GM23338 (cell line): ENCODE measurements at regions not wholly inside any gene's neighbourhood (a gene's known extent, or its start where the extent isn't known, plus 50 kb on each side); places are given as distances from the start of the nearest gene placed in this dataset.
A peak's percentile ranks its signal among the peaks of the same experiment; 100 is the strongest.

ENCODE experiments used
- ATAC-seq: fragments of 200-7000 bp; cut with Tn5 transposase; 3 replicates; pipeline ENCODE4 v1.9.1; 2020
- DNase-seq: peaks from one replicate; pipeline ENCODE4 v3.0.0-alpha.2; 2015; ENCODE audit warnings: low spot score
- H2AFZ ChIP-seq: fragments of 200-600 bp; sonication (generic); 2 replicates; pipeline ENCODE4 v1.8.0; 2016; ENCODE audit warnings: antibody characterized with exemption, mild to moderate bottlenecking, moderate library complexity
- H3F3A ChIP-seq: fragments of 200-600 bp; sonication (generic); replicated peaks from 2 replicates; pipeline ENCODE4 v1.8.0; 2017; ENCODE audit warnings: antibody characterized with exemption, mixed run types, low read depth
- H3K27ac ChIP-seq: fragments of 200-600 bp; sonication (generic); 2 replicates; pipeline ENCODE4 v1.6.1; 2016; ENCODE audit warnings: low read depth
- H3K27me3 ChIP-seq: fragments of 200-600 bp; sonication (generic); 2 replicates; pipeline ENCODE4 v1.8.0; 2016; ENCODE audit warnings: mild to moderate bottlenecking, mixed run types, moderate library complexity; ENCODE audit not compliant: insufficient read depth
- H3K36me3 ChIP-seq: fragments of 200-600 bp; sonication (generic); 2 replicates; pipeline ENCODE4 v1.8.0; 2016; ENCODE audit warnings: mild to moderate bottlenecking; ENCODE audit not compliant: insufficient read depth
- H3K4me1 ChIP-seq: fragments of 200-600 bp; sonication (generic); 2 replicates; pipeline ENCODE4 v1.8.0; 2016; ENCODE audit warnings: mild to moderate bottlenecking, moderate library complexity; ENCODE audit not compliant: insufficient read depth
- H3K4me2 ChIP-seq: fragments of 200-600 bp; sonication (generic); 2 replicates; pipeline ENCODE4 v1.7.1; 2017; ENCODE audit warnings: mixed run types
- H3K4me3 ChIP-seq: fragments of 200-600 bp; sonication (generic); 2 replicates; pipeline ENCODE4 v1.6.1; 2016; ENCODE audit warnings: mixed run types
- H3K79me2 ChIP-seq: fragments of 200-600 bp; sonication (generic); replicated peaks from 2 replicates; pipeline ENCODE4 v1.8.0; 2017; ENCODE audit warnings: mild to moderate bottlenecking; ENCODE audit not compliant: insufficient read depth
- H3K9me2 ChIP-seq: fragments of 200-600 bp; sonication (generic); 2 replicates; pipeline ENCODE4 v1.8.0; 2017; ENCODE audit not compliant: insufficient read depth
- H4K20me1 ChIP-seq: fragments of 200-600 bp; sonication (generic); replicated peaks from 2 replicates; pipeline ENCODE4 v1.8.0; 2017; ENCODE audit warnings: mild to moderate bottlenecking; ENCODE audit not compliant: insufficient read depth
- H3K27ac Mint-ChIP-seq: 2 replicates; pipeline ENCODE4 v1.8.0; 2020; ENCODE audit warnings: inconsistent platforms, mild to moderate bottlenecking, moderate library complexity, mixed read lengths
- H3K27me3 Mint-ChIP-seq: 3 replicates; pipeline ENCODE4 v1.8.0; 2022; ENCODE audit warnings: low read depth, mild to moderate bottlenecking, moderate library complexity, mixed read lengths, inconsistent platforms; ENCODE audit not compliant: insufficient read depth, poor library complexity
- H3K36me3 Mint-ChIP-seq: 3 replicates; pipeline ENCODE4 v1.8.0; 2021; ENCODE audit warnings: low read depth, mild to moderate bottlenecking, inconsistent platforms, moderate library complexity, mixed read lengths
- H3K4me1 Mint-ChIP-seq: 3 replicates; pipeline ENCODE4 v1.8.0; 2020; ENCODE audit warnings: mild to moderate bottlenecking, inconsistent platforms, mixed read lengths
- H3K4me3 Mint-ChIP-seq: 3 replicates; pipeline ENCODE4 v1.8.0; 2021; ENCODE audit warnings: moderate library complexity, mild to moderate bottlenecking, inconsistent platforms, mixed read lengths
- H3K9me3 Mint-ChIP-seq: 3 replicates; pipeline ENCODE4 v1.8.0; 2020; ENCODE audit warnings: moderate library complexity, mild to moderate bottlenecking, inconsistent platforms, mixed read lengths
- CREB1 ChIP-seq: fragments of 250-450 bp; sonication (Bioruptor Pico); IDR thresholded peaks from 2 replicates; pipeline ENCODE4 v1.5.0; 2020; ENCODE audit warnings: low read depth, mild to moderate bottlenecking, moderate library complexity
- EZH2phosphoT487 ChIP-seq: fragments of 200-600 bp; sonication (generic); IDR thresholded peaks from one replicate; pipeline ENCODE4 v1.8.1; 2018; ENCODE audit warnings: antibody characterized with exemption; ENCODE audit not compliant: unreplicated experiment
- JUNB ChIP-seq: IDR thresholded peaks from one replicate; pipeline ENCODE4 v1.6.1; 2016; ENCODE audit warnings: antibody characterized with exemption; ENCODE audit not compliant: unreplicated experiment
- NANOG ChIP-seq: IDR thresholded peaks from 2 replicates; pipeline ENCODE4 v1.6.1; 2016; ENCODE audit warnings: antibody characterized with exemption, borderline replicate concordance
- POLR2AphosphoS5 ChIP-seq: IDR thresholded peaks from 2 replicates; pipeline ENCODE4 v1.6.1; 2016; ENCODE audit warnings: antibody characterized with exemption, low read depth
- STAT1 ChIP-seq: IDR thresholded peaks from one replicate; pipeline ENCODE4 v1.6.1; 2016; ENCODE audit warnings: antibody characterized with exemption; ENCODE audit not compliant: unreplicated experiment
- TF ChIP-seq, protein P1 (sequence below), 2 experiments: fragments of 200-600 bp in 1 of 2; sonication (generic) in 1 of 2; conservative IDR thresholded peaks; 2 replicates each; pipeline versions ENCODE4 v1.5.1 to v1.6.1; 2016 to 2017; ENCODE audit warnings: antibody characterized with exemption in 2 of 2, low read depth in 2 of 2, mild to moderate bottlenecking in 2 of 2, moderate library complexity in 1 of 2

DNA sequence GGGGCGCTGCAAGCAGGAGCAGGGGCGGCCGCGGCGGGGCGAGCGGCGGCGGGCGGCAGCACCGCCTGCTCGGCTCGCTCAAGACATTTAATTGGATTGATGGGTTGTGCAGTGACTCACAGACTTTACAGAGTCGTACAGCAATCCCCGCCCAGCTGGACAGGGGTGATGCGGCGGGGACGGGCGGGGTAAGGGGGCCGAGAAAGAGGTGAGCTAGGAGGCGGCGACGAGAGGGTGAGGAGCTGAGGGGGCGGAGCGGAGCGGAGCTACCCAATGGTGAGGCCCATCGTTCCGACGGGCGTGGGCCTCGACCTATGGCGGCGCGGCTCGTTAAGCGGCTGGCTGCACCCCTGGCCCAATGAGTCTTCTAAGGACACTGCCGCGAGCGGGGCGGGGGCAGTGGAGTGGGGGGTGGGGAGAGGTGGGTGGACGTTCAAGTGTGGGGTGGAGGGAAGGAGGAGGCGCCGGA lies 97.1 kb upstream of the SERTAD2 start:
- Histone ChIP-seq H3K27ac (peak overlapping the region; percentile 90; the same call in 1 of the 2 replicates), H3K4me1 (peaks cover 11% of the 10 kb centered on the region), H3K79me2 (no peaks in the 10 kb centered on the region), H4K20me1 (no peaks in the 10 kb centered on the region), H3K4me2 (peak overlapping the region; percentile 87), H3K36me3 (no peaks in the 10 kb centered on the region), H3K27me3 (peaks cover 31% of the 10 kb centered on the region), H3K9me2 (no peaks in the 10 kb centered on the region), H3K4me3 (peak overlapping the region; percentile 95), H2AFZ (peak overlapping the region; percentile 92), H3F3A (peaks cover 5% of the 10 kb centered on the region; the same call in 1 of the 2 replicates)
- H3K36me3 Mint-ChIP-seq: no peaks in the 10 kb centered on the region; the same call in 2 of the 3 replicates
- TF ChIP-seq JUNB (no peak), POLR2AphosphoS5 (peak; percentile 59), CREB1 (CRISPR knock-in tag) (peak; percentile 58), NANOG (0 out of 2 replicates have a peak, but pooled peaks have one; percentile 3), EZH2phosphoT487 (no peak)
- TF ChIP-seq, protein P1, sequence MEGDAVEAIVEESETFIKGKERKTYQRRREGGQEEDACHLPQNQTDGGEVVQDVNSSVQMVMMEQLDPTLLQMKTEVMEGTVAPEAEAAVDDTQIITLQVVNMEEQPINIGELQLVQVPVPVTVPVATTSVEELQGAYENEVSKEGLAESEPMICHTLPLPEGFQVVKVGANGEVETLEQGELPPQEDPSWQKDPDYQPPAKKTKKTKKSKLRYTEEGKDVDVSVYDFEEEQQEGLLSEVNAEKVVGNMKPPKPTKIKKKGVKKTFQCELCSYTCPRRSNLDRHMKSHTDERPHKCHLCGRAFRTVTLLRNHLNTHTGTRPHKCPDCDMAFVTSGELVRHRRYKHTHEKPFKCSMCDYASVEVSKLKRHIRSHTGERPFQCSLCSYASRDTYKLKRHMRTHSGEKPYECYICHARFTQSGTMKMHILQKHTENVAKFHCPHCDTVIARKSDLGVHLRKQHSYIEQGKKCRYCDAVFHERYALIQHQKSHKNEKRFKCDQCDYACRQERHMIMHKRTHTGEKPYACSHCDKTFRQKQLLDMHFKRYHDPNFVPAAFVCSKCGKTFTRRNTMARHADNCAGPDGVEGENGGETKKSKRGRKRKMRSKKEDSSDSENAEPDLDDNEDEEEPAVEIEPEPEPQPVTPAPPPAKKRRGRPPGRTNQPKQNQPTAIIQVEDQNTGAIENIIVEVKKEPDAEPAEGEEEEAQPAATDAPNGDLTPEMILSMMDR (conservative IDR thresholded peaks at IDR 0.05; ENCODE audit: low read depth in 2 of 2): no peak
- DNase-seq: peak; percentile 98
- peak overlapping the region; percentile 94 for H3K27ac Mint-ChIP-seq
- peaks cover 8% of the 10 kb centered on the region for H3K4me1 Mint-ChIP-seq
- peaks cover 2% of the 10 kb centered on the region; the same call in 1 of the 3 replicates for H3K9me3 Mint-ChIP-seq
- peaks cover 10% of the 10 kb centered on the region for H3K27me3 Mint-ChIP-seq
- peak overlapping the region; percentile 97 for H3K4me3 Mint-ChIP-seq
- ATAC-seq: peak; percentile 90

DNA sequence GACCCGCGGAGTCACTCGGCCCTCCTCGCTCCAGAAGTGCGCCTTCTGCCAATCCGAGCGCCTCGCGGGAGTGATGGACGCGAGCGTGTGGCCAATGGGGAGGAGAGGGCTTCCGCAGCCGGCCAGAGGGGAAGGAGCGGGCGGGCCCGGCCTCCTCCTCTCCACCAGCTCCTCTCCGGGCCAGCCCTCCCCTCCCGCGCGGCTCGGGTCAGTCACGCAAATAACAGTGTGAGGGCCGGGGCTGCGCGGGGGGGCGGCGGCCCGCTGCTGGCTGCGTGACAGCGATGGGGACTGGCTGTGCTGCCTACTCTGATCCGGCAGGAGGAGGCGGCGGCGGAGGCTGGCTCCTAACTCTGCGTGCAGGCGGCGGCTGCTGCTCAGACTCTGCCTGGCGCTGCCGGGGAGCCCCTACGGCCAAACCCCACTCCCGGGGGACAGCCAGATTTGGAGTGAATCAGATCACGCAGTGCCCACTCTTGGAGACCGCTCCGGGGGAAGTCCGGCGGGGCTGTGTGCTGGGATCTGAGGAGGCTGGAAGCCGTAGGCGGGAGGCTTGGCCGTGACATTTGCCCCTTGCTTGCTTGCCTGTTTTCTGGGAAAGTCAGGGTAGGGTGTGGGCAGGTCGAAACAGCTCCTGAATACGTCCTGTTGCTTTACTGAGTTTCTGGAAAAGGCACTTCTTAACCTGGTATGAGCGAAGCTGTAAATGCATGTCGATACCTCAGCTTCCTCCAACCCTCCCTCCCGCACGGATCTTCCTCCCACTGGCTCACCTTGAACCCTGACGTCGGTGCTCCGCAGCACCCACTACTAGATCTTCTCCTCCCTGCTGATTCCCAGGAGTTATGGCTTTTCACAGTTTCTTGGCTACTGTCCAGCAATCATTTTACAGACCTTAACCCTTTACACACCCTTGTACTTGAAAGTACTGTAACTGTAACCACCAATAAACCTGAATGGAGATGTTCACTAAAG lies 97.9 kb upstream of the SERTAD2 start:
- Mint-ChIP-seq H3K9me3 (peaks cover 3% of the 10 kb centered on the region; the same call in 1 of the 3 replicates), H3K4me1 (peaks cover 8% of the 10 kb centered on the region), H3K27ac (no peak overlapping the region), H3K36me3 (no peaks in the 10 kb centered on the region; the same call in 2 of the 3 replicates), H3K27me3 (peaks cover 10% of the 10 kb centered on the region), H3K4me3 (peak overlapping the region; percentile 97)
- Histone ChIP-seq H3K4me2 (peak overlapping the region; percentile 96), H3K27me3 (peaks cover 31% of the 10 kb centered on the region), H3K79me2 (no peaks in the 10 kb centered on the region), H3K4me1 (peaks cover 11% of the 10 kb centered on the region), H4K20me1 (no peaks in the 10 kb centered on the region), H3K36me3 (no peaks in the 10 kb centered on the region), H3K4me3 (peak overlapping the region; percentile 95), H2AFZ (peak overlapping the region; percentile 99), H3F3A (peaks cover 5% of the 10 kb centered on the region; the same call in 1 of the 2 replicates), H3K27ac (no peak overlapping the region), H3K9me2 (no peaks in the 10 kb centered on the region)
- TF ChIP-seq STAT1: no peak
- peak; percentile 22 for DNase-seq
- peak; percentile 89 for ATAC-seq
